Breast epithelium (tissue), 4 donors: ENCODE measurements at regions not wholly inside any gene's neighbourhood (a gene's known extent, or its start where the extent isn't known, plus 50 kb on each side); places are given as distances from the start of the nearest gene placed in this dataset.

Experiments used
- DNase-seq, 2 donors: peaks; one replicate each; pipeline ENCODE4 v3.0.0-alpha.2; 2019; ENCODE audit warnings: low spot score in 2 of 2
- H3K27ac ChIP-seq, 2 donors: fragments of 200-600 bp; sonication (generic) in 1 of 2; one replicate each; pipeline ENCODE4 v1.5.1; 2016 to 2019; ENCODE audit warnings: mild to moderate bottlenecking in 1 of 2
- H3K27me3 ChIP-seq, 2 donors: fragments of 200-600 bp; sonication (generic) in 1 of 2; one replicate each; pipeline versions ENCODE4 v1.5.1 to v1.6.0; 2017 to 2019; ENCODE audit warnings: control low read depth in 1 of 2, mild to moderate bottlenecking in 1 of 2
- H3K36me3 ChIP-seq: fragments of 200-600 bp; one replicate; pipeline ENCODE4 v1.5.1; 2019
- H3K4me1 ChIP-seq, 2 donors: fragments of 200-600 bp; sonication (generic); one replicate each; pipeline ENCODE4 v1.5.1; 2016 to 2019; ENCODE audit warnings: control low read depth in 1 of 2
- H3K4me3 ChIP-seq, 3 donors: fragments of 200-600 bp; sonication (generic); 1 replicate in 2 of 3; 2 replicates in 1 of 3; pipeline ENCODE4 v1.5.1; 2016 to 2019; ENCODE audit warnings: mild to moderate bottlenecking in 3 of 3, moderate library complexity in 2 of 3
- H3K9me3 ChIP-seq, 2 donors: fragments of 200-600 bp; sonication (generic) in 1 of 2; one replicate each; pipeline ENCODE4 v1.5.1; 2016 to 2019; ENCODE audit warnings: control low read depth in 1 of 2
- CTCF ChIP-seq, 3 donors: fragments of 450-650 bp; IDR thresholded peaks; one replicate each; pipeline ENCODE4 v1.5.1; 2016 to 2017; ENCODE audit warnings: antibody characterized with exemption in 3 of 3, mild to moderate bottlenecking in 3 of 3, moderate library complexity in 3 of 3
- POLR2A ChIP-seq: fragments of 450-650 bp; IDR thresholded peaks from one replicate; pipeline ENCODE4 v1.6.1; 2016; ENCODE audit warnings: antibody characterized with exemption, mild to moderate bottlenecking, moderate library complexity
- POLR2AphosphoS5 ChIP-seq, 3 donors: sonication (generic); formaldehyde crosslinking; IDR thresholded peaks; one replicate each; pipeline ENCODE4 v1.6.1; 2017; ENCODE audit warnings: antibody characterized with exemption in 3 of 3
- intact Hi-C: fragments of 100-400 bp; cut with DNase I; formaldehyde crosslinking; loops from one replicate; pipeline ENCODE4 v1.15.1; 2023; ENCODE audit warnings: low total_unique reads

- H3K36me3 ChIP-seq = no peaks in the 10 kb centered on the region
- H3K27me3 ChIP-seq = no peaks in the 10 kb centered on the region
- no peak for DNase-seq
- TF ChIP-seq POLR2AphosphoS5 (IDR thresholded peaks at IDR 0.05) = no peak
- no peak for TF ChIP-seq CTCF (IDR thresholded peaks at IDR 0.05)
- no peak for TF ChIP-seq POLR2A
- intact Hi-C loops = no loop called here
- H3K27ac ChIP-seq = no peak overlapping the region
- no peaks in the 10 kb centered on the region for H3K9me3 ChIP-seq
- no peak overlapping the region for H3K4me3 ChIP-seq
- H3K4me1 ChIP-seq = no peaks in the 10 kb centered on the region
These were observed 508.6 kb upstream of the ADAMTS5 start for GRCh38 chr21:27475363-27475955.

- Histone ChIP-seq H3K27me3 (no peaks in the 10 kb centered on the region), H3K4me1 (no peaks in the 10 kb centered on the region), H3K36me3 (no peaks in the 10 kb centered on the region), H3K27ac (no peak overlapping the region), H3K9me3 (no peaks in the 10 kb centered on the region), H3K4me3 (no peak overlapping the region)
- TF ChIP-seq POLR2A = no peak
- TF ChIP-seq CTCF (IDR thresholded peaks at IDR 0.05) = no peak
- no peak for TF ChIP-seq POLR2AphosphoS5 (IDR thresholded peaks at IDR 0.05)
- no peak for DNase-seq
- intact Hi-C loops = no loop called here
These were observed 500.5 kb upstream of the ADAMTS5 start for GRCh38 chr21:27467366-27467765.

- H3K9me3 ChIP-seq = no peaks in the 10 kb centered on the region
- intact Hi-C loops = no loop called here
These were observed 499.3 kb upstream of the ADAMTS5 start for GRCh38 chr21:27466140-27466539.

GRCh38 chr21:27464648-27465047, 497.8 kb upstream of the ADAMTS5 start:
- H3K27ac ChIP-seq = no peak overlapping the region
- H3K4me3 ChIP-seq = no peak overlapping the region
- H3K27me3 ChIP-seq = no peaks in the 10 kb centered on the region
- no peaks in the 10 kb centered on the region for H3K4me1 ChIP-seq
- no peaks in the 10 kb centered on the region for H3K9me3 ChIP-seq
- TF ChIP-seq CTCF (IDR thresholded peaks at IDR 0.05) (no peak), POLR2AphosphoS5 (IDR thresholded peaks at IDR 0.05) (no peak), POLR2A (no peak)
- DNase-seq = no peak
- H3K36me3 ChIP-seq = no peaks in the 10 kb centered on the region
- intact Hi-C loops = no loop called here

More at GRCh38 chr21:27466140-27466539, 499.3 kb upstream of the ADAMTS5 start:
- no peaks in the 10 kb centered on the region for H3K27me3 ChIP-seq
- H3K36me3 ChIP-seq = no peaks in the 10 kb centered on the region
- H3K4me3 ChIP-seq = no peak overlapping the region
- H3K27ac ChIP-seq = no peak overlapping the region
- TF ChIP-seq POLR2AphosphoS5 (IDR thresholded peaks at IDR 0.05) (no peak), CTCF (IDR thresholded peaks at IDR 0.05) (no peak), POLR2A (no peak)
- no peak for DNase-seq
- H3K4me1 ChIP-seq = no peaks in the 10 kb centered on the region

GRCh38 chr21:27462726-27463125, 495.8 kb upstream of the ADAMTS5 start:
- no peak for DNase-seq
- H3K9me3 ChIP-seq = no peaks in the 10 kb centered on the region
- no peaks in the 10 kb centered on the region for H3K4me1 ChIP-seq
- no peaks in the 10 kb centered on the region for H3K36me3 ChIP-seq
- no peak overlapping the region for H3K4me3 ChIP-seq
- intact Hi-C loops = no loop called here
- H3K27me3 ChIP-seq = no peaks in the 10 kb centered on the region
- H3K27ac ChIP-seq = no peak overlapping the region
- TF ChIP-seq POLR2AphosphoS5 (IDR thresholded peaks at IDR 0.05) = no peak
- no peak for TF ChIP-seq POLR2A
- no peak for TF ChIP-seq CTCF (IDR thresholded peaks at IDR 0.05)
